HTR-8/SVneo (cell line): ENCODE measurements at regions not wholly inside any gene's neighbourhood (a gene's known extent, or its start where the extent isn't known, plus 50 kb on each side); places are given as distances from the start of the nearest gene placed in this dataset.
"Not testable (repeated sequence)": the region's sequence is repeated elsewhere in the genome, so short reads cannot be mapped to it uniquely, and the experiment has no call there.

Experiments
- DNase-seq: peaks from one replicate; pipeline ENCODE4 v3.0.0; 2011; ENCODE audit warnings: low spot score, mixed read lengths; ENCODE audit not compliant: insufficient read length
- FAIRE-seq: peaks from 2 replicates; lab custom pipeline; 2011; peaks lifted over from hg19 to GRCh38; lab: Jason Lieb, UNC

GRCh38 chr3:135538123-135538522, 427.4 kb upstream of the PPP2R3A start:
- no peak for DNase-seq
- FAIRE-seq = no peak

DNA sequence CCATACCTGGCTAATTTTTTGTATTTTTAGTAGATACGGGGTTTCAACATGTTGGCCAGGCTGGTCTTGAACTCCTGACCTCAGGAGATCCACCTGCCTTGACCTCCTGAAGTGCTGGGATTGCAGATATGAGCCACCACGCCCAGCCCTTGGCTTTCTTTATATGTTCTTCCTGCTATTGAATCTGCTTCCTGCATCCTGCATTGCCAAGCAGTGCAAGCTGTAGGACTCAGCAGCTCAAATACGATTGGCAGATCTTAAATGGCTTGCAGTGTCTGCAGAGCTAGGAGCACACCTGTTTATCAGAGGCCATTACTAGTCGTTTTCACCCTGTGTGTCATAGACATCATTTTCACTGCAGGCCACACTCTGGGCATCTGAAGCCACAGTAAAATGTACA, 426.2 kb upstream of the PPP2R3A start:
- FAIRE-seq (no peak), DNase-seq (no peak)

DNA sequence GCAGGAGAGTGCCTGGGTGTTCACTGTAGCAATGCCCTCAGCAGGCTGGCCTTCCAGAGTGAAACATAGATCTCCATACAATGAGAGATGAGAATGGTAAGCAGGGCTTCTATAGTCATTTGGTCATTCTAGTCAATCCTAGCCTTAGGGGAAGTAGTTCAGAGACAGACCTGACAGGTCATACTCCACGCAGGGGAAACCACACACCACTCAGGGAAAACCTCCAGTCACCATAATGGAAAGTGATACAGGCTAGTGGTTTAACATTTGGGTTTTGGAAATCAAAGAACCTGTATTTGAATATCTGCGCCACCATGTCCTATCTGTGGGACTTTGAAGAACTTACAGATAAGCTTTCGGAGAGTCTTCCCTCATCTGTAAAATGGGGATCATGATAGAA, 425.7 kb upstream of the PPP2R3A start:
- FAIRE-seq (no peak), DNase-seq (no peak)

- FAIRE-seq = no peak
- no peak for DNase-seq
These were observed 415.5 kb upstream of the PPP2R3A start for GRCh38 chr3:135549928-135550494.

GRCh38 chr3:135556174-135556573, 409.4 kb upstream of the PPP2R3A start:
- FAIRE-seq (no peak), DNase-seq (no peak)

- DNase-seq (no peak), FAIRE-seq (no peak)
These were observed 407.3 kb upstream of the PPP2R3A start for GRCh38 chr3:135558150-135558783.

DNA sequence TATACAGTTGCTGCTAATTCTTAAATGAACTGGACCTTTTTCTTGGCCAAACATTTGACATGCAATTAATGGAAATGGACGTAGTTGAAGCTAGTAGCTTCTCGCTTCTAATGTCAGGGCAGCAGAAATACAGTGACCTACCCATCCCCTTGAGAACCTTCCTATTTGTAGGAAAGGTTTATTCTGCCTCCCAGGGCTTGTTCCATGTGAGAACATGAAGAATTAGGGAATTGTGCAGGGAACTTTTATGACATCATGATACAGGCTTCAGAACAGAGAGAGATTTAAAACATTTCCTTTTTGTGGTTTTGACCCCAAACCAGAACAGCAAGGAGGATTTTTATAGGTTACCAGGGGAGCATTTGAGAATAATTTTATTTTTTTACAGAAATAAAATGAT, 406.6 kb upstream of the PPP2R3A start:
- no peak for FAIRE-seq

DNA sequence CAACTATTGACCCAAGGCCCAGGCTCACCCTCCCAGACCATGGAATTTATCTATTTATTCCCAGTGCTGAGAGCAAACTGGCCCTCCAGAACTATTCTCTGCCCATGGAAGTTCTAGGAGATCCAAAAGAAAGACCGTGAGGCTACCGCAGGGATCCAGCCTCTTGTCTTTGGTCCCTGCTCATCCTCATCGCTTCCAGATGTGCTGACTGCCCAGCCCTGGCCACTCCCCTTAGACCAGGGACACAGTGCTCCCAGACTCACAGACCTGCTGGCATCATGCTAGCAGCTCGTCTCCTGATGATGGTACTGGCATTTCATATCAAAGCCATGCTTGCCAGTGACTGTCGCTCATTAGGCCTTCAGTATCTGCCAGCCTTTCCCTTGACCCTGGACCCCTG, 405.7 kb upstream of the PPP2R3A start:
- FAIRE-seq (no peak), DNase-seq (no peak)

More for the DNA sequence above, 406.6 kb upstream of the PPP2R3A start:
- DNase-seq = no peak

DNA sequence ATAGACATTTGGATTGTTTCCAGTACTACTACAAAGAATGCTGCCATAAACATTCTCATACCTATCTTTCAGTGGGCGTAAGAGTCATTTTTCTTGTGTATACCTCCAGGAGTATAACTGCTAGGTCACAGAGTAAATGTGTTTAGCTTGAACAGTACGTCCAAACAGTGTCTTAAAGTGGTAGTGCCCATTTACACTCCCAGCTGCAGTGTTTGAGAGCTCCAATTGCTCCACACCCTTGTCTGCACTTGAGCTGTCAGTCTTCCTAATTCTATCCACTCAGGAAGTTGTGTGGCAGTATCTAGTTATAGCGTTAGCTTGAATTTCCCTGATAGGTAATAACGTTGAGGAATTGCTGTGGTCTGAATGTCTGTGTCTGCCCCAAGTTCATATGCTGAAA, 404.7 kb upstream of the PPP2R3A start:
- FAIRE-seq = no peak

GRCh38 chr3:135564696-135565095, 400.8 kb upstream of the PPP2R3A start:
- no peak for FAIRE-seq

More for the DNA sequence above, 404.7 kb upstream of the PPP2R3A start:
- DNase-seq = no peak

DNA sequence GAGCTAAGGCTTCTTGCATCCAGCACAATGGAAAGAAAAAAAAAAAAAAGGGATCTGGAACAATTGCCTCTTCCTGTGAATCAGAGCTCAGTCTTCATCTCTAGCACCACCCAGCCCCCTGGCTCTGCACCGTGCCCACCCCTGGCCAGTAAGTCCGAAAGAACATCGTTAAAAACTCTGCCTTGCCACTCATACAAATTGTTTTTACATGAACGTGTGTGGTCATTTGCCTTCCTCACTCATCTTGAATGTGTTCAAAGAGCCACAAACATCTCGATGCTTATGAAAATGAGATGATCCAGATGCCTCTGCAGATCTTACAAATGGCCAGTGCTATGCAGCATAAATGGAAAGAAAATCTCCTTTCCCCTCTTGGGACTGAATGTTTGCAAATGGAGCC, 400.0 kb upstream of the PPP2R3A start:
- DNase-seq = no peak

More at GRCh38 chr3:135564696-135565095, 400.8 kb upstream of the PPP2R3A start:
- DNase-seq = no peak

GRCh38 chr3:135567223-135567622, 398.3 kb upstream of the PPP2R3A start:
- DNase-seq (no peak), FAIRE-seq (no peak)

More for the DNA sequence above, 400.0 kb upstream of the PPP2R3A start:
- FAIRE-seq = no peak

DNA sequence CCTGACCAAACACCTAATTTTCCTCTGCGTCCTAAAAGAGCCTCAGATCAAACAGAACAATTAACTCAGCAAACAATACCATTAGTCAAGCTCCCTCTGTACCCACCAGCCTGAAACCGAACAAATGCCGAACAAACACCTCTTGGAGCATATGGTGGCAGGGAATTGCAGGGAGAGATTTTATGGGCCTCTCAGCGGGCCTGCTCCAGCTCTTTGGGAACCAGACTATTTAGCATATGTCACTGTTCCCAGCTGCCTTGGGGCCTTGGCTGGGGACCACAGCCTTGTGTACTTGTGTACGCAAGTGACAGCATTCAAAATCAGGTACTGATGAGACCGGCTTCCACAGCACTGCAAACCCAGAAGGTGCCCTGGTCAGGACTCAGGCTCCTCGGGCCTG, 388.8 kb upstream of the PPP2R3A start:
- DNase-seq (no peak), FAIRE-seq (no peak)

DNA sequence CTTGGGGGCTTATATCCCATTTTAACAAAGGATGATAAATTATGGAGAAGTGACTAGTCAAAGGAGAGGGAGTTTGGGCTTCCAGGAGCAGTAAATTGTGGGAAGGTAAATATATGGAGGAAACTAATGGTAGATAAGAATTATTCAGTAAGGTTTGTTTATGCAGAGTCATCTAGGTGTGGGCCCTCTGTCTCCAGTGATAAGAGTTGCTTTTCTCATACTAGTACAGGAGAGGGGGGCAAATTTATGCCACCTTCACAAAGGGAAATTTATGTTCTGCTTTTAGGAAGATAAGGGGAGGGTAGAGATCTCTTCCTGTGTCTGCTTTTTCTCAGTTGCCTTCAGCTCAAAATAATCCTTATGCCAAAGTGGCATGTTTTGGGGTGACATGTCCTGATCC, 383.7 kb upstream of the PPP2R3A start:
- FAIRE-seq = no peak
- DNase-seq = no peak

GRCh38 chr3:135582800-135583199, 382.7 kb upstream of the PPP2R3A start:
- no peak for FAIRE-seq
- DNase-seq = no peak

- DNase-seq (no peak), FAIRE-seq (no peak)
These were observed 369.0 kb upstream of the PPP2R3A start for GRCh38 chr3:135596563-135596962.

- FAIRE-seq (no peak), DNase-seq (no peak)
These were observed 367.7 kb upstream of the PPP2R3A start for GRCh38 chr3:135597855-135598254.

- FAIRE-seq (no peak), DNase-seq (no peak)
These were observed 366.9 kb upstream of the PPP2R3A start for GRCh38 chr3:135598597-135598996.

GRCh38 chr3:135604512-135604911, 361.0 kb upstream of the PPP2R3A start:
- DNase-seq, FAIRE-seq: not testable (repeated sequence)

DNA sequence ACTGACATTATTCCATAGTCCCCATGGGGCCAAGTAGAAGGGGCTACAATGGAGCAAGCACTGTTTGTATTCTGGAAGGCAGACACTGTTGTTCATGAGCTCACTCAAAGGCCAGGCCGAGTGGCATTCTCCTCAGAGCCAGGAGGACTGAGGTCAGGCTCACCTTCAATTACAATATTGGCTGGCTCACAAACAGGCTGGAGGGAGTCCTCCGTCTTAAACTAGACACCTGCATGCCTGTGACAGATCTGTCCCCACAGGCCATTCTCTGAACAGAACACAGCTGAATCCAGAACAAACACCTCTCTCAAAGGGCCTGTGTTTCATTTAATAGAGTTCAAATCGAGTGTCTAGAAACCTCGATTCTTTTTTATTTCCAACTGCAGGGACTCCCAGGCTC, 347.4 kb upstream of the PPP2R3A start:
- no peak for FAIRE-seq
- no peak for DNase-seq

- DNase-seq (no peak), FAIRE-seq (no peak)
These were observed 344.2 kb upstream of the PPP2R3A start for GRCh38 chr3:135621184-135621920.
